H1 (cell line): ENCODE measurements at regions not wholly inside any gene's neighbourhood (a gene's known extent, or its start where the extent isn't known, plus 50 kb on each side); places are given as distances from the start of the nearest gene placed in this dataset.

Experiments used
- CEBPB ChIP-seq: IDR thresholded peaks from 2 replicates; pipeline ENCODE4 v1.6.1; 2012; ENCODE audit warnings: low read depth, low read length
- CHD7 ChIP-seq: fragments of 300-600 bp; sonication (generic); IDR thresholded peaks from 2 replicates; pipeline ENCODE4 v1.7.1; 2012; ENCODE audit warnings: low read length, moderate library complexity, mild to moderate bottlenecking, inconsistent platforms; ENCODE audit not compliant: insufficient replicate concordance
- EP300 ChIP-seq, 2 experiments: IDR thresholded peaks; 1 replicate in 1 of 2; 2 replicates in 1 of 2; pipeline ENCODE4 v1.6.1; 2011 to 2012; ENCODE audit warnings: low read depth in 2 of 2, low read length in 2 of 2, mild to moderate bottlenecking in 2 of 2, borderline replicate concordance in 1 of 2, inconsistent platforms in 1 of 2, moderate library complexity in 1 of 2
- GTF2F1 ChIP-seq: IDR thresholded peaks from 2 replicates; pipeline ENCODE4 v1.6.1; 2012; ENCODE audit warnings: low read depth, low read length, improper control_type of control experiment, borderline replicate concordance
- RBBP5 ChIP-seq: IDR thresholded peaks from 2 replicates; pipeline ENCODE4 v1.7.1; 2012; ENCODE audit warnings: low read depth, mild to moderate bottlenecking, inconsistent platforms, low read length, moderate library complexity, borderline replicate concordance
- RNF2 ChIP-seq: fragments of 200-900, 300-1000 bp; sonication (generic); IDR thresholded peaks from 2 replicates; pipeline ENCODE4 v1.7.1; 2016; ENCODE audit warnings: borderline replicate concordance, low read depth, mild to moderate bottlenecking, antibody characterized with exemption, low read length; ENCODE audit not compliant: poor library complexity, severe bottlenecking; ENCODE audit errors: missing control alignments
- SRF ChIP-seq: IDR thresholded peaks from 2 replicates; pipeline ENCODE4 v1.6.1; 2011; ENCODE audit warnings: mild to moderate bottlenecking, low read depth, low read length, moderate library complexity
- TAF7 ChIP-seq: optimal IDR thresholded peaks from 2 replicates; pipeline ENCODE3; 2011; ENCODE audit warnings: low read depth, mild to moderate bottlenecking, inconsistent platforms, low read length, moderate library complexity, borderline replicate concordance
- YY1 ChIP-seq: IDR thresholded peaks from 2 replicates; pipeline ENCODE4 v1.6.1; 2011; ENCODE audit warnings: low read depth, mild to moderate bottlenecking, low read length

- TF ChIP-seq CHD7 (no peak), GTF2F1 (no peak), RNF2 (no peak), TAF7 (no peak), YY1 (no peak), EP300 (IDR thresholded peaks at IDR 0.05; ENCODE audit: borderline replicate concordance in 1 of 2, low read depth in 2 of 2, low read length in 2 of 2) (no peak), RBBP5 (no peak), SRF (no peak), CEBPB (no peak)
Measured at GRCh38 chr9:1881708-1882295, 133.3 kb upstream of the SMARCA2 start (continued).
